Body of pancreas (tissue), 4 donors: ENCODE measurements at regions not wholly inside any gene's neighbourhood (a gene's known extent, or its start where the extent isn't known, plus 50 kb on each side); places are given as distances from the start of the nearest gene placed in this dataset.

Experiments used
- CTCF ChIP-seq, 7 experiments: fragments of 450-650 bp in 4 of 7; fragments of 200-600 bp in 3 of 7; sonication (generic) in 3 of 7; IDR thresholded peaks; one replicate each; pipeline ENCODE4 v1.5.1; 2016 to 2019; ENCODE audit warnings: antibody characterized with exemption in 7 of 7
- POLR2A ChIP-seq, 3 donors: fragments of 450-650 bp; IDR thresholded peaks; one replicate each; pipeline ENCODE4 v1.6.1; 2016; ENCODE audit warnings: antibody characterized with exemption in 3 of 3, mild to moderate bottlenecking in 2 of 3

- no peak for TF ChIP-seq CTCF (IDR thresholded peaks at IDR 0.05)
- no peak for TF ChIP-seq POLR2A (IDR thresholded peaks at IDR 0.05)
Measured at GRCh38 chr11:29447821-29448220, 569.0 kb downstream of the KCNA4 start.
